Progenitor cell of endocrine pancreas (in vitro differentiated cells): ENCODE measurements at regions not wholly inside any gene's neighbourhood (a gene's known extent, or its start where the extent isn't known, plus 50 kb on each side); places are given as distances from the start of the nearest gene placed in this dataset.
"Not testable (repeated sequence)": the region's sequence is repeated elsewhere in the genome, so short reads cannot be mapped to it uniquely, and the experiment has no call there.

Source experiments
- DNase-seq: peaks from one replicate; pipeline ENCODE4 v3.0.0; 2021; ENCODE audit warnings: low spot score; ENCODE audit not compliant: unreplicated experiment
- H3K27ac Mint-ChIP-seq: 2 replicates; pipeline ENCODE4 v1.8.0; 2021; ENCODE audit warnings: mild to moderate bottlenecking, moderate library complexity, mixed read lengths
- H3K27me3 Mint-ChIP-seq: 2 replicates; pipeline ENCODE4 v1.8.0; 2021; ENCODE audit warnings: mixed read lengths
- H3K36me3 Mint-ChIP-seq: 2 replicates; pipeline ENCODE4 v1.8.0; 2022; ENCODE audit warnings: mixed read lengths; ENCODE audit not compliant: insufficient read depth
- H3K4me1 Mint-ChIP-seq: 2 replicates; pipeline ENCODE4 v1.8.0; 2021; ENCODE audit warnings: low read depth, mixed read lengths
- H3K4me3 Mint-ChIP-seq: 2 replicates; pipeline ENCODE4 v1.8.0; 2021; ENCODE audit warnings: low read depth, mild to moderate bottlenecking, moderate library complexity, mixed read lengths
- H3K9me3 Mint-ChIP-seq: 2 replicates; pipeline ENCODE4 v1.8.0; 2021; ENCODE audit warnings: low read depth, mixed read lengths
- CTCF ChIP-seq: fragments of 200-600 bp; sonication (generic); IDR thresholded peaks from one replicate; pipeline ENCODE4 v1.5.0; 2021; ENCODE audit warnings: antibody characterized with exemption, mild to moderate bottlenecking; ENCODE audit not compliant: unreplicated experiment

GRCh38 chrX:118259213-118259612 lies 86.7 kb upstream of the WDR44 start:
- Mint-ChIP-seq H3K36me3 (no peaks in the 10 kb centered on the region), H3K27ac (no peak overlapping the region), H3K4me1 (no peaks in the 10 kb centered on the region), H3K27me3 (no peaks in the 10 kb centered on the region), H3K9me3 (peaks cover 15% of the 10 kb centered on the region), H3K4me3 (no peak overlapping the region)
- no peak for DNase-seq
- no peak for TF ChIP-seq CTCF

- Mint-ChIP-seq H3K9me3 (peaks cover 15% of the 10 kb centered on the region), H3K4me1 (no peaks in the 10 kb centered on the region), H3K27me3 (no peaks in the 10 kb centered on the region), H3K4me3 (no peak overlapping the region), H3K36me3 (no peaks in the 10 kb centered on the region), H3K27ac (no peak overlapping the region)
- no peak for TF ChIP-seq CTCF
- DNase-seq = no peak
Observed at GRCh38 chrX:118261151-118261550, 84.8 kb upstream of the WDR44 start.

- no peak for TF ChIP-seq CTCF
- Mint-ChIP-seq H3K27me3 (no peaks in the 10 kb centered on the region), H3K4me1 (no peaks in the 10 kb centered on the region), H3K36me3 (no peaks in the 10 kb centered on the region), H3K27ac (no peak overlapping the region), H3K9me3 (peaks cover 32% of the 10 kb centered on the region), H3K4me3 (no peak overlapping the region)
- DNase-seq = no peak
Observed at GRCh38 chrX:118271775-118272174, 74.1 kb upstream of the WDR44 start.

- no peak overlapping the region for H3K27ac Mint-ChIP-seq
- H3K4me1 Mint-ChIP-seq = no peaks in the 10 kb centered on the region
- H3K27me3 Mint-ChIP-seq = no peaks in the 10 kb centered on the region
- no peak overlapping the region for H3K4me3 Mint-ChIP-seq
- H3K36me3 Mint-ChIP-seq = no peaks in the 10 kb centered on the region
- H3K9me3 Mint-ChIP-seq = peaks cover 28% of the 10 kb centered on the region
- no peak for DNase-seq
- TF ChIP-seq CTCF = no peak
Observed at GRCh38 chrX:118272242-118272641, 73.7 kb upstream of the WDR44 start.

GRCh38 chrX:118286066-118286762 lies 59.7 kb upstream of the WDR44 start:
- Mint-ChIP-seq H3K27ac (no peak overlapping the region), H3K27me3 (no peaks in the 10 kb centered on the region), H3K36me3 (no peaks in the 10 kb centered on the region), H3K4me1 (peaks cover 6% of the 10 kb centered on the region), H3K9me3 (peaks cover 17% of the 10 kb centered on the region), H3K4me3 (no peak overlapping the region)
- no peak for DNase-seq
- TF ChIP-seq CTCF = no peak

- not testable (repeated sequence) for H3K4me1 Mint-ChIP-seq, DNase-seq, H3K27ac Mint-ChIP-seq, H3K4me3 Mint-ChIP-seq, H3K27me3 Mint-ChIP-seq, H3K36me3 Mint-ChIP-seq
- peaks cover 27% of the 10 kb centered on the region for H3K9me3 Mint-ChIP-seq
Observed at GRCh38 chrX:118295818-118296217, 50.1 kb upstream of the WDR44 start.
